Spleen (tissue), 11 donors: ENCODE measurements at regions not wholly inside any gene's neighbourhood (a gene's known extent, or its start where the extent isn't known, plus 50 kb on each side); places are given as distances from the start of the nearest gene placed in this dataset.
"Not testable (repeated sequence)": the region's sequence is repeated elsewhere in the genome, so short reads cannot be mapped to it uniquely, and the experiment has no call there.

ENCODE experiments used
- DNase-seq: peaks from one replicate; pipeline ENCODE4 v3.0.0-alpha.2; 2020
- H3K27ac ChIP-seq, 8 donors: fragments of 200-600 bp; sonication (generic) in 7 of 8; 1 replicate in 4 of 8; 2 replicates in 4 of 8; pipeline versions ENCODE4 v1.5.0 to v1.8.0; 2016 to 2021; ENCODE audit warnings: inconsistent platforms in 4 of 8, mild to moderate bottlenecking in 4 of 8, moderate library complexity in 1 of 8
- H3K27me3 ChIP-seq, 7 donors: fragments of 200-600 bp; sonication (generic) in 6 of 7; replicated peaks in 1 of 7; 1 replicate in 4 of 7; 2 replicates in 3 of 7; pipeline versions ENCODE4 v1.5.0 to v1.8.0; 2016 to 2021; ENCODE audit warnings: inconsistent platforms in 3 of 7, mild to moderate bottlenecking in 1 of 7
- H3K36me3 ChIP-seq, 6 donors: fragments of 200-600 bp; sonication (generic) in 5 of 6; 1 replicate in 4 of 6; 2 replicates in 2 of 6; pipeline versions ENCODE4 v1.5.0 to v1.8.0; 2016 to 2021; ENCODE audit warnings: inconsistent platforms in 2 of 6
- H3K4me1 ChIP-seq, 6 donors: fragments of 200-600 bp; sonication (generic) in 5 of 6; 1 replicate in 3 of 6; 2 replicates in 3 of 6; pipeline versions ENCODE4 v1.5.0 to v1.8.0; 2016 to 2021; ENCODE audit warnings: inconsistent platforms in 3 of 6
- H3K4me3 ChIP-seq, 8 donors: fragments of 200-600 bp; sonication (generic) in 7 of 8; 1 replicate in 4 of 8; 2 replicates in 4 of 8; pipeline versions ENCODE4 v1.5.0 to v1.8.0; 2016 to 2021; ENCODE audit warnings: inconsistent platforms in 4 of 8, mild to moderate bottlenecking in 4 of 8, moderate library complexity in 2 of 8
- H3K9me3 ChIP-seq, 8 donors: fragments of 200-600 bp; sonication (generic) in 7 of 8; 1 replicate in 4 of 8; 2 replicates in 4 of 8; pipeline versions ENCODE4 v1.5.0 to v1.8.0; 2016 to 2021; ENCODE audit warnings: inconsistent platforms in 4 of 8
- CTCF ChIP-seq, 11 experiments: fragments of 200-600 bp in 7 of 11; fragments of 450-650 bp in 4 of 11; sonication (generic) in 4 of 11; IDR thresholded peaks in 8 of 11; conservative IDR thresholded peaks in 3 of 11; 1 replicate in 7 of 11; 2 replicates in 4 of 11; pipeline versions ENCODE4 v1.4.0 to v1.8.0; 2016 to 2021; ENCODE audit warnings: antibody characterized with exemption in 11 of 11, inconsistent platforms in 4 of 11, mild to moderate bottlenecking in 1 of 11
- POLR2A ChIP-seq, 3 donors: fragments of 450-650 bp; IDR thresholded peaks; one replicate each; pipeline ENCODE4 v1.5.1; 2017; ENCODE audit warnings: antibody characterized with exemption in 3 of 3, mild to moderate bottlenecking in 1 of 3
- POLR2AphosphoS5 ChIP-seq, 3 donors: sonication (generic); formaldehyde crosslinking; IDR thresholded peaks; one replicate each; pipeline ENCODE4 v1.5.1; 2017; ENCODE audit warnings: antibody characterized with exemption in 3 of 3
- WGBS, 5 donors: extraction: QIAGEN DNeasy Blood & Tissue Kit in 3 of 5; methylation state at CpG; one replicate each; pipeline versions ENCODE4 v1.1.5 to v1.1.7; 2013 to 2018; 5-methylcytosine and 5-hydroxymethylcytosine counted together
- intact Hi-C: fragments of 100-400 bp; cut with DNase I; formaldehyde crosslinking; loops from one replicate; pipeline ENCODE4 v1.15.0; 2023; ENCODE audit warnings: low total_unique reads
- donor health status: healthy with polysubstance abuse.
- donor health status: DM: no; HTN: no; CAD: no; lungs with moderate emphysema.
- donor health status: DM: no; HTN: no; CAD: no.
- donor health status: Bipolar disorder and iron deficiency.
- donor health status: healthy.
- donor health status: DM: no; HTN: no; CAD: no.
- donor health status: DM: yes; HTN: yes; CAD: no.

DNA sequence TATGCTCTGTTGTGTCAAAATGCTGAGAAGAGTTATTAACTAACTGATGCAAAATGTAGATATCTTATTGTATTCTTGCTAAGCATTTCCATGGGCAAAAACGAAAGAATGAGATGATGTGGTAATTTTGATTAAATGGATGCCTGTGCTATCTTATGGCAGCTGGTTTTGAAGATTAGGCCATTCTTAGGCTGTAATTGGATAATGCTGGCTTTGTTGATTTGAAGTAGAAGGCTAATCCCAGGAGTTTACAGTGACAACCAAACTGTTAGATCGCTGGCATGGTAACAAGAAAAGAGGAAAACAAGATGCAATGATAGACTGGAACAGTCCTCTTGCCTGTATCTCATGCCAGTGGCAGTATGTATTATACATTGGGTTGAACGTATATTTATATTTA lies 74.1 kb upstream of the WDR44 start:
- H3K27me3 ChIP-seq, result no peaks in the 10 kb centered on the region
- no peaks in the 10 kb centered on the region for H3K9me3 ChIP-seq
- no peak for DNase-seq
- no peak overlapping the region for H3K4me3 ChIP-seq
- TF ChIP-seq CTCF (IDR thresholded peaks at IDR 0.05 in 8 of 11, conservative IDR thresholded peaks at IDR 0.05 in 3 of 11) (no peak), POLR2AphosphoS5 (IDR thresholded peaks at IDR 0.05) (no peak), POLR2A (IDR thresholded peaks at IDR 0.05) (no peak)
- H3K36me3 ChIP-seq, result no peaks in the 10 kb centered on the region
- no peak overlapping the region for H3K27ac ChIP-seq
- no peaks in the 10 kb centered on the region for H3K4me1 ChIP-seq
- intact Hi-C loops, result no loop called here
- WGBS, 5 donors, result 61 to 98% (median 82%) methylated on average over 2 to 3 of the region's 3 CpGs

- H3K4me1 ChIP-seq, result no peaks in the 10 kb centered on the region
- no peaks in the 10 kb centered on the region for H3K36me3 ChIP-seq
- no peak overlapping the region for H3K4me3 ChIP-seq
- H3K9me3 ChIP-seq, result no peaks in the 10 kb centered on the region
- no peak overlapping the region for H3K27ac ChIP-seq
- TF ChIP-seq CTCF (IDR thresholded peaks at IDR 0.05 in 8 of 11, conservative IDR thresholded peaks at IDR 0.05 in 3 of 11), result no peak
- no peak for TF ChIP-seq POLR2AphosphoS5 (IDR thresholded peaks at IDR 0.05)
- no peak for TF ChIP-seq POLR2A (IDR thresholded peaks at IDR 0.05)
- no peak for DNase-seq
- intact Hi-C loops, result no loop called here
- H3K27me3 ChIP-seq, result no peaks in the 10 kb centered on the region
Observed at GRCh38 chrX:118272242-118272641, 73.7 kb upstream of the WDR44 start.

DNA sequence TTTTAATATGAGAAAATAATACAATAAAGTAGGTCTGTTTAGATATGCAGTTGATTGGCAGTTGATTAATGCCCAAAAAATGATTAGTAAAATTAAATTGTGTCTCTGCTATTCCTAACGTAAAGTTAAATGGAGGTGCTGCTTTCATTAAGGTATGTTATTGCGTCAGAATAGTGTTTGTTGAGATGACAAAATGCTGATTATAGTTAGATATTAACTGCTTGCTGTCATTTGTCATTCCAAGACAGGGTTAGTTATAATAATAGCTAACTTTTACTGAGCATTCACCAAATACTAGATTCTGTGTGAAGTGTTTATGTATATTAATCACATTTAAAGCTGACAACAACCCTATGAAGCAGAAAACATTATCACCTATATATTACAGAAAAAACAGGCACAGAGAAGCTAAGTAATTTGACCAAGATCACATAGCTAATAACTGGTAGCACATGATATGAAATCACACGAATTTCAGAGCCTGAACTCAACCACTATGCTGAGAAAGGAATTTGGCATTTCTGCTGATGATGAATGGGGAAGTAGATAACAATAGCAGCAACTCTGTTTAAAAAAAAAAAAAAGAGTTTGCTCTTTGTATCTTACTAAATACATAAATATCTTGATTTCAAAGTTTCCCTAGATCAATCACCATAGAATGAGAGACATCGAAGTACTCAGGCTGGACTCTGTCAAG lies 59.7 kb upstream of the WDR44 start:
- H3K27me3 ChIP-seq, result no peaks in the 10 kb centered on the region
- H3K27ac ChIP-seq, result no peak overlapping the region
- no peak overlapping the region for H3K4me3 ChIP-seq
- TF ChIP-seq POLR2A (IDR thresholded peaks at IDR 0.05) (no peak), CTCF (IDR thresholded peaks at IDR 0.05 in 8 of 11, conservative IDR thresholded peaks at IDR 0.05 in 3 of 11) (no peak), POLR2AphosphoS5 (IDR thresholded peaks at IDR 0.05) (no peak)
- no peaks in the 10 kb centered on the region for H3K4me1 ChIP-seq
- DNase-seq, result no peak
- H3K9me3 ChIP-seq, result no peaks in the 10 kb centered on the region
- WGBS, 5 donors, result 59 to 69% (median 63%) methylated on average over 4 of the region's 4 CpGs
- H3K36me3 ChIP-seq, result no peaks in the 10 kb centered on the region
- intact Hi-C loops, result no loop called here

GRCh38 chrX:118295818-118296217 lies 50.1 kb upstream of the WDR44 start:
- H3K27ac ChIP-seq, H3K4me3 ChIP-seq, H3K36me3 ChIP-seq, intact Hi-C loops, H3K27me3 ChIP-seq, H3K4me1 ChIP-seq, DNase-seq, H3K9me3 ChIP-seq: not testable (repeated sequence)
- 73 to 91% (median 86%) methylated on average over 1 of the region's 1 CpG for WGBS, 5 donors
